HFF-Myc (cell line): ENCODE measurements at regions not wholly inside any gene's neighbourhood (a gene's known extent, or its start where the extent isn't known, plus 50 kb on each side); places are given as distances from the start of the nearest gene placed in this dataset.

Experiments
- DNase-seq: peaks from one replicate; pipeline ENCODE4 v3.0.0-alpha.2; 2011; ENCODE audit warnings: low read depth; ENCODE audit errors: extremely low read depth
- H3K4me3 ChIP-seq: replicated peaks from 2 replicates; pipeline ENCODE4 v1.5.1; 2011; ENCODE audit warnings: low read depth, mild to moderate bottlenecking, control low read depth, low read length
- TF ChIP-seq, protein P1 (sequence below): IDR thresholded peaks from 2 replicates; pipeline ENCODE4 v1.5.1; 2012; ENCODE audit warnings: mild to moderate bottlenecking, low read depth, low read length, control low read depth; ENCODE audit errors: missing control alignments

GRCh38 chr1:183735069-183735860 is 69.7 kb upstream of the RGL1 start:
- TF ChIP-seq, protein P1, sequence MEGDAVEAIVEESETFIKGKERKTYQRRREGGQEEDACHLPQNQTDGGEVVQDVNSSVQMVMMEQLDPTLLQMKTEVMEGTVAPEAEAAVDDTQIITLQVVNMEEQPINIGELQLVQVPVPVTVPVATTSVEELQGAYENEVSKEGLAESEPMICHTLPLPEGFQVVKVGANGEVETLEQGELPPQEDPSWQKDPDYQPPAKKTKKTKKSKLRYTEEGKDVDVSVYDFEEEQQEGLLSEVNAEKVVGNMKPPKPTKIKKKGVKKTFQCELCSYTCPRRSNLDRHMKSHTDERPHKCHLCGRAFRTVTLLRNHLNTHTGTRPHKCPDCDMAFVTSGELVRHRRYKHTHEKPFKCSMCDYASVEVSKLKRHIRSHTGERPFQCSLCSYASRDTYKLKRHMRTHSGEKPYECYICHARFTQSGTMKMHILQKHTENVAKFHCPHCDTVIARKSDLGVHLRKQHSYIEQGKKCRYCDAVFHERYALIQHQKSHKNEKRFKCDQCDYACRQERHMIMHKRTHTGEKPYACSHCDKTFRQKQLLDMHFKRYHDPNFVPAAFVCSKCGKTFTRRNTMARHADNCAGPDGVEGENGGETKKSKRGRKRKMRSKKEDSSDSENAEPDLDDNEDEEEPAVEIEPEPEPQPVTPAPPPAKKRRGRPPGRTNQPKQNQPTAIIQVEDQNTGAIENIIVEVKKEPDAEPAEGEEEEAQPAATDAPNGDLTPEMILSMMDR, result no peak
- no peak overlapping the region for H3K4me3 ChIP-seq
- DNase-seq, result no peak

DNA sequence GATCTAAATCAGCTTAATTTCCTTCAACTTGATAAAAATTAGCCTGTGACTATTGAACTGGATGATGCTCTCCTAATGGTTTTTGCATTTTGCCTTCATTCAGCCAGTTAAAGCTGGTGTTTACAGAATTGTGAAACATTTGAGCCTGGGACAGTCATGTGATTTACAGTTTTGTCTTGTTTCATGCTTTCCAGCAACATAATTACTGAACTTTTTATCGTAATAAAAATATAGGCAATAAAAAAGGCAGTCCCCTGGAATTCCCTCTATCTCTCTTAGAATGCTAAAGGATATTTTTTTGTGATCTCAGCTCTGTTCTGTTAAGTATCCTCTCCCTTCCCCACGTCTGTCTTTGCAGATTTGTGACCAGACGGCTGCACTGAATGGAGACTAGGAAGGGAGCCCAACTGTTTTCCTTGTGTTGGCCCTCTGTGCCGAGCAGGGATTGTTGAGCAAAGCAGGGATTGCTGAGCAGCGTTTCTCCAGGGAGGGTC is 70.3 kb upstream of the RGL1 start:
- H3K4me3 ChIP-seq, result no peak overlapping the region
- DNase-seq, result no peak
- TF ChIP-seq, protein P1, result no peak

DNA sequence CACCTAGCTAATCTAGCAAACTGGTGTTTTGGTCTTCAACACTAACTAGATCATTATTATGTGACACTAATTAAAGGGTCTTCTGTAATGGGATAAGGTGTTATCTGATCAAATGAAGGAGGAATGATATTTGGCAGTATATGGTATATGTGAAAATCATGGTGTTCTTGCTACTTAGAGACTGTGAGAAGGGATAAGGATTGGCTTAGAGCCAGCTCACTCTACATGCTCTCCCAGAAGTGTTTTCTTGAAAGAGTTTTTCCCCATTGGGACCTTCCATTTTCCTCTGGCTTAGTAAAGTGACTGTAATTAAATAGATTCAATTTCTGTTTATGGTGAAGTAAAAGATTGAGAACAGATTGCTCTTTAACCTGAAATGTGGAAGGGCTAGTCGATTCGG is 71.2 kb upstream of the RGL1 start:
- TF ChIP-seq, protein P1, result no peak
- no peak for DNase-seq

DNA sequence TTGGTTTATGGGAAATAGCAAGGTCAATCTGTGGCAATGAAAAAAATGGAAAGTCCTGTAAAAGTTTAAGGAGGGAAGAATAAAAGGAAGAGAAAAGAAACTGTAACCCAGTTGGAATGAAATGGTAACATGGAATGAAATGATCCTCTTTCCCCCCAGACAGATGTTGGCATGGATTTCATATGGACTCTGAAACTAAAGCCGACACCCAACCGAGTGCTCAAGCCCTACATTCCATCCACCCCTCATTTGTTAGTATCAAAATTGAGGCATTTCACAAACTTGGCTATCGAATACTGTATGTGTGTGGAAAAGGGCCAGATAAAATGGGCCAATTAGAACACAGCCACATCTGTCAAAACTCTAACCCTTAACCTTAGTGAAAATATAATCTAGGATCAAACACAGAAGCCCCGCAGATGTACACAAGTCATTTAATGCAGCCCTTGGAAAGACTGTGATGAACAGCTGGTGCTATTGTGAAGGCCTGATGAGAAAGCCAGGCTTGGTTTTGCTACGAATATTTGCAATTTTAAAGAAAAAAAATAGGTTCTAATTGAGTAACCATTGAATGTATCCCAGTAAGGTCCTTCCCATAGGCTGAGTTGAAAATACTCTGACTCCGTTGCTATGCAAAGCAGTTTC is 72.6 kb upstream of the RGL1 start:
- no peak for DNase-seq
- no peak overlapping the region for H3K4me3 ChIP-seq
- TF ChIP-seq, protein P1, result no peak

More for the DNA sequence above, 71.2 kb upstream of the RGL1 start:
- no peak overlapping the region for H3K4me3 ChIP-seq

- DNase-seq, result no peak
- H3K4me3 ChIP-seq, result no peak overlapping the region
- TF ChIP-seq, protein P1, result no peak
Observed at GRCh38 chr1:183730886-183731573, 73.9 kb upstream of the RGL1 start.

- no peak overlapping the region for H3K4me3 ChIP-seq
- TF ChIP-seq, protein P1, result no peak
- DNase-seq, result no peak
Observed at GRCh38 chr1:183730107-183730724, 74.7 kb upstream of the RGL1 start.
